ENCODE measurements at regions not wholly inside any gene's neighbourhood (a gene's known extent, or its start where the extent isn't known, plus 50 kb on each side); places are given as distances from the start of the nearest gene placed in this dataset.

GRCh38 chr2:15028406-15028805 lies 395.9 kb downstream of the LRATD1 start:
- H3K9me3 ChIP-seq (ENCODE audit: insufficient read depth, low read length, severe bottlenecking), result no peaks in the 10 kb centered on the region
- DNase-seq (no peak), ATAC-seq (ENCODE audit: insufficient read depth, low read depth) (no peak)
- no peak overlapping the region for H2AFZ ChIP-seq (ENCODE audit: low read depth, low read length)
- H3K9ac ChIP-seq (ENCODE audit: low read depth, low read length), result no peak overlapping the region
- no peaks in the 10 kb centered on the region for H3K79me2 ChIP-seq (ENCODE audit: insufficient read depth, low read length)
- H3K4me1 ChIP-seq (ENCODE audit: insufficient read depth, low read length), result no peaks in the 10 kb centered on the region
- no peak overlapping the region for H3K4me3 ChIP-seq (ENCODE audit: low read depth in 1 of 2, low read length in 2 of 2)
- TF ChIP-seq CTCF (IDR thresholded peaks at IDR 0.05; ENCODE audit: borderline replicate concordance, extremely low read depth, low read length, poor library complexity, severe bottlenecking) (no peak), EZH2 (IDR thresholded peaks at IDR 0.05; ENCODE audit: borderline replicate concordance, low read depth, low read length, severe bottlenecking) (no peak)
- H3K27ac ChIP-seq (ENCODE audit: low read length), result no peak overlapping the region
- no peaks in the 10 kb centered on the region for H3K27me3 ChIP-seq (ENCODE audit: insufficient read depth, low read length, poor library complexity)
- H4K20me1 ChIP-seq (ENCODE audit: insufficient read depth, low read length), result no peaks in the 10 kb centered on the region
- no peaks in the 10 kb centered on the region for H3K36me3 ChIP-seq (ENCODE audit: insufficient read depth, low read length)
- no peak overlapping the region for H3K4me2 ChIP-seq (ENCODE audit: insufficient read depth, low read length)

GRCh38 chr2:15031745-15032240 lies 399.3 kb downstream of the LRATD1 start:
- Histone ChIP-seq H3K4me2 (ENCODE audit: insufficient read depth, low read length) (no peak overlapping the region), H3K4me1 (ENCODE audit: insufficient read depth, low read length) (no peaks in the 10 kb centered on the region), H3K9me3 (ENCODE audit: insufficient read depth, low read length, severe bottlenecking) (no peaks in the 10 kb centered on the region), H3K36me3 (ENCODE audit: insufficient read depth, low read length) (no peaks in the 10 kb centered on the region), H2AFZ (ENCODE audit: low read depth, low read length) (no peak overlapping the region), H3K27me3 (ENCODE audit: insufficient read depth, low read length, poor library complexity) (no peaks in the 10 kb centered on the region), H3K79me2 (ENCODE audit: insufficient read depth, low read length) (no peaks in the 10 kb centered on the region), H3K27ac (ENCODE audit: low read length) (no peak overlapping the region), H3K4me3 (ENCODE audit: low read depth in 1 of 2, low read length in 2 of 2) (no peak overlapping the region), H4K20me1 (ENCODE audit: insufficient read depth, low read length) (no peaks in the 10 kb centered on the region), H3K9ac (ENCODE audit: low read depth, low read length) (no peak overlapping the region)
- ATAC-seq (ENCODE audit: insufficient read depth, low read depth) (no peak), DNase-seq (no peak)
- TF ChIP-seq CTCF (IDR thresholded peaks at IDR 0.05; ENCODE audit: borderline replicate concordance, extremely low read depth, low read length, poor library complexity, severe bottlenecking) (no peak), EZH2 (IDR thresholded peaks at IDR 0.05; ENCODE audit: borderline replicate concordance, low read depth, low read length, severe bottlenecking) (no peak)

GRCh38 chr2:15034246-15034645 lies 401.7 kb downstream of the LRATD1 start:
- Histone ChIP-seq H3K9ac (ENCODE audit: low read depth, low read length) (no peak overlapping the region), H4K20me1 (ENCODE audit: insufficient read depth, low read length) (no peaks in the 10 kb centered on the region), H3K9me3 (ENCODE audit: insufficient read depth, low read length, severe bottlenecking) (no peaks in the 10 kb centered on the region), H2AFZ (ENCODE audit: low read depth, low read length) (no peak overlapping the region), H3K36me3 (ENCODE audit: insufficient read depth, low read length) (no peaks in the 10 kb centered on the region), H3K4me1 (ENCODE audit: insufficient read depth, low read length) (no peaks in the 10 kb centered on the region), H3K79me2 (ENCODE audit: insufficient read depth, low read length) (no peaks in the 10 kb centered on the region), H3K27ac (ENCODE audit: low read length) (no peak overlapping the region), H3K4me3 (ENCODE audit: low read depth in 1 of 2, low read length in 2 of 2) (no peak overlapping the region), H3K27me3 (ENCODE audit: insufficient read depth, low read length, poor library complexity) (no peaks in the 10 kb centered on the region), H3K4me2 (ENCODE audit: insufficient read depth, low read length) (no peak overlapping the region)
- no peak for ATAC-seq (ENCODE audit: insufficient read depth, low read depth)
- no peak for DNase-seq
- TF ChIP-seq EZH2 (IDR thresholded peaks at IDR 0.05; ENCODE audit: borderline replicate concordance, low read depth, low read length, severe bottlenecking), result no peak
- TF ChIP-seq CTCF (IDR thresholded peaks at IDR 0.05; ENCODE audit: borderline replicate concordance, extremely low read depth, low read length, poor library complexity, severe bottlenecking), result no peak

GRCh38 chr2:15034860-15035259 lies 402.3 kb downstream of the LRATD1 start:
- no peak for TF ChIP-seq CTCF (IDR thresholded peaks at IDR 0.05; ENCODE audit: borderline replicate concordance, extremely low read depth, low read length, poor library complexity, severe bottlenecking)
- no peak for TF ChIP-seq EZH2 (IDR thresholded peaks at IDR 0.05; ENCODE audit: borderline replicate concordance, low read depth, low read length, severe bottlenecking)
- no peak for DNase-seq
- Histone ChIP-seq H3K4me1 (ENCODE audit: insufficient read depth, low read length) (no peaks in the 10 kb centered on the region), H2AFZ (ENCODE audit: low read depth, low read length) (no peak overlapping the region), H3K79me2 (ENCODE audit: insufficient read depth, low read length) (no peaks in the 10 kb centered on the region), H3K9ac (ENCODE audit: low read depth, low read length) (no peak overlapping the region), H3K36me3 (ENCODE audit: insufficient read depth, low read length) (no peaks in the 10 kb centered on the region), H3K4me2 (ENCODE audit: insufficient read depth, low read length) (no peak overlapping the region), H3K4me3 (ENCODE audit: low read depth in 1 of 2, low read length in 2 of 2) (no peak overlapping the region), H3K27ac (ENCODE audit: low read length) (no peak overlapping the region), H3K27me3 (ENCODE audit: insufficient read depth, low read length, poor library complexity) (no peaks in the 10 kb centered on the region), H3K9me3 (ENCODE audit: insufficient read depth, low read length, severe bottlenecking) (no peaks in the 10 kb centered on the region), H4K20me1 (ENCODE audit: insufficient read depth, low read length) (no peaks in the 10 kb centered on the region)
- no peak for ATAC-seq (ENCODE audit: insufficient read depth, low read depth)
